Activated CD4-positive, CD25-positive, alpha-beta regulatory T cell treated with anti-CD3 and anti-CD28 coated beads, Interleukin-2, amount 50 U/mL, for 16 hours (primary cell): ENCODE measurements at regions not wholly inside any gene's neighbourhood (a gene's known extent, or its start where the extent isn't known, plus 50 kb on each side); places are given as distances from the start of the nearest gene placed in this dataset.

Source experiments
- DNase-seq: peaks from one replicate; pipeline ENCODE4 v3.0.0-alpha.2; 2020; ENCODE audit warnings: low read depth, low spot score

DNA sequence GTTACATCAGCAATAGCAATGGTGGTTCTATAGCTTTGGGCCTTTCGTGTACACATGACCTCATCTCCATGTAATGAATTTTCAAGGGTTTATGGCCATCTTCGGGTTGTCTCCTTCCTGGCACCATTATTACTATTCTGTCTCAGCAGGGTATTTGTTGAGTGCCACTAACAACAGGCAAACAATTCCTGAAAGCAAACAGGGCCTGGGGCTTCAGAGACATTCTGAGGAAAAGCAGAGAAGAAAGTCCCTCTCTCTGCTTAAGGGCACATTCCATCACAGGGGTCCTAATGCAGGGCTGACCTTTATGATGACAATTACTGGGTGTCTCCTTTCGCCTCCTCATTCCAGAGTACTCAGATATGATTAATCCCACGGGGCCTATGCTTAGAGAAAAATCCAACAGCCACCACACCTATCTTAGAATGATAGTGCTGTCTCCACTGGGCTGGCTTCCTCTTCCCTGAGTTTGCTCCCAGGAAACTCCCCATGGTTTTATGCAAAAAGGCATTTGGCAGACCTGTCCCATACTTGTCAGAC is 540.2 kb upstream of the ZNF462 start:
- DNase-seq = no peak

DNA sequence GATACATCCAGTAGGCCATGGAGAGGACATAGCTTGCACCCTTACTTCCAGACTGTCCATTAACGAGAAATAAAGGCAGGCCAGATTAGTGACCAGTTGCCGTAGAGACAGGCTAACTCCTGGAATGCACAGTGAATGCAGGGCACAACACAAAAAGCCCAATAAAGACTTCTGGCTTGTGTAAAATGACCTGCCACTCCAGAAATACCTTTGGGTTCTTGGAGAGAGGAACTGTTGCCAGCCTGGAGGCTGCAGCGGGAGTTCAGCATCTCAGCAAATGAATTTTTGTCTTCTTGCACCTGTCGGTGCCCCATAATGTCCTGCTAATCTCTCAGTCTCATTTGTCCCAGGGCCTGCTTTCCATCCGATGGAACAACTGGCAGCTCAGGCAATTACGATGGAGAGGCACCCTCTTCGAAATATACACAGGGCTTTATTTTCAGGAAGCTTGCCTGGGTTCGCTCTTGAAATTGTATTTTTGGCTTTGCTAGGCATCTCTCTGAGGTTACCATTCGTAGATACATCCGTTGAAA is 538.8 kb upstream of the ZNF462 start:
- DNase-seq = no peak

- DNase-seq = no peak
Observed at GRCh38 chr9:106324591-106325280, 538.2 kb upstream of the ZNF462 start.

DNA sequence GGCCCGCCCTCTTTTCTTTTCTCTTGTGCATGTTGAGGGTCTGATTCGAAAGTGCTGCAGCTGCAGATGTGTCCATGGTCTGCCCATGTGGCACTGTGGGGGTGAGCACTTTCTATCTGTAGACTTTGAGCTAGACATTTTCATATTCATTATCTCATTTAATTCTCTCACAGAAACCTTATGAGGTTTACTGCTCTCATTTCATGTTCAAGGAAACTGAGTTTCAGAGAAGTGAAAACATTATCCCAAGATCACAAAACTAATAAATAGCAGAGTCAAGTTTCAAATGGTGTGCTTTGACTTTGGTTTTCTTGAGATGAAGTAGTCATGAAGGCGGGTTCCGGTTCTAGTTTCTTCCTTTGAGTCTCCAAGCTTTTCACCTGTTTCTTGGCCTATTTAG is 536.5 kb upstream of the ZNF462 start:
- DNase-seq = no peak

GRCh38 chr9:106333481-106333880 is 529.5 kb upstream of the ZNF462 start:
- DNase-seq = no peak

DNA sequence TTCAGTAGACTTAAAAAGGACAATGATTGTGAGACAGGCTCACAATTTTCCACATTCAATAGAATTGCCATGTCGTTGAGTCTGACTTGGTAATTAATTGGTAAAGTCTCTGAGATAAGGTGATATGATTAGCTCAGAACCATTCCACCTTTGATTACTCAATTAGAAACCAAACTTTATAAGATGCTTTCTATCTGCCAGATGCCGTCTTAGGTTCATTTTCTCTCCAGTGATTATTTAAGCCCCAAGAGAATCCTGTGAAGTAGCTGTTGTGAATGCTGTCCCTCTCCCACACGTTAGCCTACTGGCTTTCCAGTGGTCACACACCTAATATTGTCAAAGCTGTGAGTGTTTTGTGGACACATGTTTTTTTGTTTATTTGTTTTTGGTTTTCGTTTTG is 528.9 kb upstream of the ZNF462 start:
- DNase-seq = no peak

GRCh38 chr9:106339882-106340281 is 523.1 kb upstream of the ZNF462 start:
- DNase-seq = no peak

- no peak for DNase-seq
Observed at GRCh38 chr9:106350777-106351176, 512.2 kb upstream of the ZNF462 start.

DNA sequence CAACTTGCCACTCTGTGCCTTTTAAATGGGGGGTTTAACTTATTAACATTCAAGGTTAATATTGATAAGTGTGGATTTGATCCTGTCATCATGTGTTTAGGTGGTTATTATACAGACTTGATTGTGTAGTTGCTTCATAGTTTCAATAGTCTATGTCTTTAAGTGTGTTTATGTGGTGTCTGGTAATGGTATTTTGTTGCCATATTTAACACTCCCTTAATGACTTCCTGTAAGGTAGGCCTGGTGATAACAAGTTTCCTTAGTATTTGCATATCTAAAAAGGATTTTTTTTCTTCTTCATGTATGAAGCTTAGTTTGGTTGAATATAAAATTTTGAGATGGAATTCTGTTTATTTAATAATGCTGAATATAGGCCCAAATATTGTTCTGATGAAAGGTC is 506.0 kb upstream of the ZNF462 start:
- no peak for DNase-seq

- DNase-seq = no peak
Observed at GRCh38 chr9:106358331-106358730, 504.6 kb upstream of the ZNF462 start.

DNA sequence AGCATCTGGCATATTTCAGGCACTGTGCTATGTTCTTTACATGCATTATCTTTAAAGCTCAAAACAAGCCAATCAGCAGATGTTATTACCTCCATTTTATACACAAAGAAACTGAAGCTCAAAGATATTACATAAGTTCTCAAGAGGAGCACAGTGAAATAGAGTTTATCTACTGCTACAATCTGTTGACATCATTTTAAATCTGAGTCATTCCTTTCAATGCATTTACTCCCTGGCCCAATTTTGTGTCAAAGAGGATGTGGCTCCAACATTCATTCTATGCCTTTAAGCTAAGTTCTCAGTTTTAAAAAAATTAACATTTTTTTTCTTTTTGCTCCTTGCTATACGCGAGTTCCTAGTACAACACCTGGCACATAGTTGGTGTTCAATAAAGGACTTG is 486.3 kb upstream of the ZNF462 start:
- DNase-seq = no peak

- no peak for DNase-seq
Observed at GRCh38 chr9:106383072-106383471, 479.9 kb upstream of the ZNF462 start.

- no peak for DNase-seq
Observed at GRCh38 chr9:106387965-106388364, 475.0 kb upstream of the ZNF462 start.

GRCh38 chr9:106393226-106393625 is 469.7 kb upstream of the ZNF462 start:
- no peak for DNase-seq

DNA sequence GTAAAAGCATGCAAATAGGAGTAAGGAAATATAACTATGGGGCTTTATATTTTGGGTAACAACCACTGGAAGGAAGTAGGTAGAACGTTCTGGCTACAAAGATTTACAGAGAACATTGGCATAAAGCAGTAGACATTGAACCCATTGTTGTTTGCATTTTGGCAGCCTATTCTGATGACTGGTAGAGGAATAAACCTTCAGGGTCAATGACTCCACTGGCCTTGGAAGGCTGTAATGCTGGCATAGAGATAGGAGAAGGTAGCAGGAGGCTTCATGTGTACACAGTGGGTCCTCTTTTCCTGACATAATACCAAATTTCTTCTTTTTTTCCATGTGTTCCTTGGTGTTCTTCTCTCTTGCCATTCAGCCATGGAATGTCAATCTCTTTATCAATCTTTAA is 462.8 kb upstream of the ZNF462 start:
- DNase-seq = no peak

DNA sequence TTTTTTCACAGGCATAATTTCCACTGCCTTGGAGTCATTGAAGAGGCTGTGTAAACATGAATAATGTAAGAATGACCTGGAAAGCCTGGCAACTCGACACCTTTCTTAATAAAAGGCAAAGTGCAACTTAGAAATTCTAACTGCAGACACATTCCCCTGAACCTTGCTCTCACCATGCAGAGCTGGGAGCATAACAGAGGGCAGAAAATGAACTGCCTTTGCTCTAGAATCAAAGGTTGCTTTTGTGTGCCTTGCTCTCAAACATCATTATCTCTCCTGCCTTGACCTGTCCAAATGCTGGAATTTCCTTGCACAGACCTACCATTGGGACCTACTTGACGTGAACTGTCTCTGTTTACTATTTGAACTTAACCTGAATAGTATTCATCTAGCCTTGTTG is 462.0 kb upstream of the ZNF462 start:
- no peak for DNase-seq

DNA sequence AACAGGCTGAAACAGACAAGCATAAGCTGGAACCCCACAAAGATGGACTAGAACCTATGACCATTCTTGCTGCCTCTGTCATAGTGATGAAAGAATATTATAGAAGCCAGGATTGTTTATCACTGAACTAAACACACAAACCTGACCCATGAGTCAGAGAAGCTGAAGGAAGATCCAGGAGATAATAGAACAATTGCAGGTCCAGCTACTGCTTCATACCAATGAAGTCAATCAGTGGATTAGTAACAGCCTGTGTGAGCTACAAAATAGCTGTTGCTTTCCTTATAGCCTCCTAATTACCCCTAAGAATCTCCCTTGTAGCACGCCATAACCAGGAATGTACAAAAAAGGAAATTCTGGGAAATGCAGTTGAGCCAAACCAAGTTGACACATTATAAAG is 459.9 kb upstream of the ZNF462 start:
- DNase-seq = no peak

GRCh38 chr9:106404137-106404536 is 458.8 kb upstream of the ZNF462 start:
- DNase-seq = no peak

DNA sequence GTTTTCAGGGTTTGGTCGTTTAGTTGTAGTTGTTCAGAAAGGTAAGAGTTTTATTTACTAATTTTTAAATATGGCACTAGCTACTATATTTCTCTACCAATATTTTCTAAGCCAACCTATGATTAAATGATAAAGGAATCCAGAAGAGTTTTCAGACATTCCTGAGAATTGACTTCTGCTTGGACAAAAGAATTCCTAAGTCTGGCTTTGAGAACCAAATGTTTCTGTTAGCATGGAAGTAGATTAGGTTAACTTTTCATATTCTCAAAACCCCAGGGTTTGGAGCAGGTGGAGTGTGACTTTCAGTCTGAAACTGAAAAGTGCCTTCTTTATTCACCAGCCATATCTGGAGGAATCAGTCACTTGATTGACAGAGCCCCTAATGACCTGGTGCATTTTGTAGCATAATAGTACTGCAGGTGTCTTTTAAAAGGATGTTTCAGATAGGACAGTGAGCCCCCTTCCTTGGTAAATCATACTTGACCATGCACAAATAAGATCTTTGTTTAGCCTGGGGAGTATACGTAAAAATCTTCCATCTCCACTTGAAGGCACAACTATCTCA is 457.0 kb upstream of the ZNF462 start:
- no peak for DNase-seq

DNA sequence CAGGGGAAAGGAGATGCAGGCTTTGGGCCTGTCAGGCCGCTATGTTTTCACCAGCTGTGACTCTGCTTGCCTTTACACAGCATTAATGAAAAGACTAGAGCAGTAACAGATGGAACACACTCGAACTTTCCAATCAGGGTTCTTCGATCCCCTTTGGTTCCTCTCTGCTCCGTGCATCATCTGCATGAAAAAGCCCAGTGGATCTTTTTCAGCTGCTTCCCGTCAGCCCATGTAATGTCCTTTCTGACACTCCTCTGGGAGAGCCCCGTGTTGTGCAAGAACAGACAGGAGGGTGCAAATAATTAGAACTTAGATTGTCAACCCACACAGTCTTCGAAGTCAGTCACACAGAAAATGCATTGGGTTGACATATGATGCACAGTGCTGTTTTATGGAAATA is 448.9 kb upstream of the ZNF462 start:
- no peak for DNase-seq

- no peak for DNase-seq
Observed at GRCh38 chr9:106417685-106418084, 445.3 kb upstream of the ZNF462 start.

GRCh38 chr9:106419829-106420228 is 443.1 kb upstream of the ZNF462 start:
- DNase-seq = no peak

- DNase-seq = no peak
Observed at GRCh38 chr9:106420511-106420944, 442.4 kb upstream of the ZNF462 start.
